T-helper 22 cell (primary cell): ENCODE measurements at regions not wholly inside any gene's neighbourhood (a gene's known extent, or its start where the extent isn't known, plus 50 kb on each side); places are given as distances from the start of the nearest gene placed in this dataset.

Source experiments
- DNase-seq: peaks from one replicate; pipeline ENCODE4 v3.0.0-alpha.2; 2020; ENCODE audit warnings: low read depth

GRCh38 chr9:109830545-109830944, 50.5 kb downstream of the PALM2AKAP2 start:
- DNase-seq = no peak

GRCh38 chr9:109831998-109832658, 52.1 kb downstream of the PALM2AKAP2 start:
- DNase-seq = no peak

GRCh38 chr9:109834855-109835254, 54.9 kb downstream of the PALM2AKAP2 start:
- DNase-seq = no peak

GRCh38 chr9:109843641-109844040, 63.6 kb downstream of the PALM2AKAP2 start:
- no peak for DNase-seq

- no peak for DNase-seq
These were observed 65.2 kb downstream of the PALM2AKAP2 start for GRCh38 chr9:109845226-109845625.

- DNase-seq = no peak
These were observed 66.8 kb downstream of the PALM2AKAP2 start for GRCh38 chr9:109846776-109847175.

- DNase-seq = no peak
These were observed 72.6 kb downstream of the PALM2AKAP2 start for GRCh38 chr9:109852556-109852955.

- DNase-seq = no peak
These were observed 75.5 kb downstream of the PALM2AKAP2 start for GRCh38 chr9:109855540-109855939.

- no peak for DNase-seq
These were observed 76.8 kb downstream of the PALM2AKAP2 start for GRCh38 chr9:109856785-109857184.

- DNase-seq = no peak
These were observed 77.3 kb downstream of the PALM2AKAP2 start for GRCh38 chr9:109857336-109857735.

GRCh38 chr9:109859447-109859846, 79.4 kb downstream of the PALM2AKAP2 start:
- no peak for DNase-seq

- DNase-seq = no peak
These were observed 80.5 kb downstream of the PALM2AKAP2 start for GRCh38 chr9:109860521-109860920.

GRCh38 chr9:109861499-109861898, 81.5 kb downstream of the PALM2AKAP2 start:
- DNase-seq = no peak

- no peak for DNase-seq
These were observed 81.9 kb downstream of the PALM2AKAP2 start for GRCh38 chr9:109861918-109862317.

GRCh38 chr9:109862452-109862851, 82.5 kb downstream of the PALM2AKAP2 start:
- no peak for DNase-seq

GRCh38 chr9:109863961-109864360, 84.0 kb downstream of the PALM2AKAP2 start:
- DNase-seq = no peak

- no peak for DNase-seq
These were observed 85.5 kb downstream of the PALM2AKAP2 start for GRCh38 chr9:109865521-109865920.

GRCh38 chr9:109868207-109868606, 88.2 kb downstream of the PALM2AKAP2 start:
- no peak for DNase-seq

GRCh38 chr9:109868722-109869121, 88.7 kb downstream of the PALM2AKAP2 start:
- DNase-seq = no peak

GRCh38 chr9:109870365-109870764, 90.4 kb downstream of the PALM2AKAP2 start:
- no peak for DNase-seq

GRCh38 chr9:109872901-109873300, 92.9 kb downstream of the PALM2AKAP2 start:
- no peak for DNase-seq

GRCh38 chr9:109875495-109876129, 95.6 kb downstream of the PALM2AKAP2 start:
- no peak for DNase-seq

GRCh38 chr9:109880276-109881169, 100.5 kb downstream of the PALM2AKAP2 start:
- DNase-seq = no peak
